HG03354 (cell line): ENCODE measurements at regions not wholly inside any gene's neighbourhood (a gene's known extent, or its start where the extent isn't known, plus 50 kb on each side); places are given as distances from the start of the nearest gene placed in this dataset.

Source experiments
- ATAC-seq: cut with Tn5 transposase; IDR thresholded peaks from one replicate; pipeline ENCODE4 v1.9.1; 2021; ENCODE audit warnings: mild to moderate bottlenecking; ENCODE audit not compliant: unreplicated experiment, poor library complexity, severe bottlenecking

DNA sequence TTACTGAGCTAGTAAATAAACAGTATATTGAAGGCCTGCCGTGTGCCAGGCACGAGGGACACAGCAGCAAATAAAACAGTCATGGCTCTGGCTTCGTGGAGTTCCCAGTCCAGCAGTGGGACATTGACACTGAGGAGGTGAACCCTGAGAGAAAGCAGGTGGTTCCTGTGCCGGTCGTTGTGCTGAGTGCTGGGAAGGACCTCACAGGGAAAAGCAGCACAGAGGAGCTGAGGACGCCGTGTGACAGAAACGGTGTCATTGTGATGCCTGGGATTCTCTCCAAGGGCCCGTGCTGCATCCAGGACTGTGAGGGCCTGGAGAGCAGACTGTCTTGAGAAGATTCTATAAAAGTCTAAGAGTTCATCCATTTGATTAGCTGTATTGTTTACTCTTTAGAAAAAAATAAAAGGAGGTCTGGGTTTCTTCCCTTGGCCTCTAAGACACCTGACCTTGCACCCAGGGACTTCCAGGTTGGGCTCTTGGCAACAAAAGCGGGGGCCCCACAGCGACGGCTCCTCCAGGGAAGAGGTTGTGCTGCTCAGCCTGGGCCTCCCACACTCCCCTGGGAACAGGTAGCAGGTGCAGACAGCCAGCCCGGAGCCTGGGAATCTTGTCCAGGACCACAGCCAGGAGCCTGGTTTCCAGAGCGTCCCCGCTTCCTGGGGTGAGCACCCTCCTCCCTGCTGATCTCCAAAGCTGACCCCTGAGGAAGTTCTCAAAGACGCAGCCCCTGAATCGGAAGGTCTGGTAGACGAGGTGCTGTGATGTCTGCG is 251.2 kb upstream of the PMEPA1 start:
- ATAC-seq: no peak

DNA sequence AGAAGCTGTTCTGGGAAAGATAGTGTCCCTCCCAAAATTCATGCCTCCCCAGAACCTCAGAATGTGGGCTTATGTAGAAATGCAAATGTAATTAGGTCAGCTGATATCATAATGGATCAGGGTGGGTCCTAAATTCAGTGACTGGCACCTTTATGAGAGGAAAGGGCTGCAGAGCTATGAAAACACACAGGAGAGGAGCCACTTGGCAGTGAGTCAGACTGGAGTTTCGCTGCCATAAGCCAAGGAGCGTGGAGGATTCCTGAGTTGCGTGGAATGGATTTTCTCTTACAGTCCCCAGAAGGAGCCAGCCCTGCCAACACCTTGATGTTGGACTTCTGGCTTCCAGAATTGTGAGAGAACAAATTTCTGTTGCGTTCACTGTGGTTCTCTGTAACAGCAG is 249.8 kb upstream of the PMEPA1 start:
- ATAC-seq: no peak

DNA sequence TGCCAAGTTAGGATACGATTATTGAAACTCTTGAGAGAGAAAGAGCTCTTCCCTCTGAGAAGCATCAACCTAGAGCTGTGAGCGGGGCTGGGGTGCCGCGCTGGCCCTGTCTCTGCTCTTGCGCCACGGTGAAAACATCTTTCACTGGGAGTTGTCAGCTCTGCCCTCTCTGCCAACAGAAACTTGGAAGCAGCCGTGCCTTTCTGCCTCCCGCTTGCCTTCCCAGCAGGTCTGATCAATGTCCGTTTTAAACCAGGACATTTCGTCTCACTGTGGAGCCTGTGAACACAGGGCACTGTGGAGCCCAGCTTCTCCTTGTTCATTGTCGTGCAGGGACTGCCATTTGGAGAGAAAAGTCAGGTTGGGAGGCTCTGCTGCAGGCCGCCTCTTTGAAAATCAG is 249.2 kb upstream of the PMEPA1 start:
- no peak for ATAC-seq

DNA sequence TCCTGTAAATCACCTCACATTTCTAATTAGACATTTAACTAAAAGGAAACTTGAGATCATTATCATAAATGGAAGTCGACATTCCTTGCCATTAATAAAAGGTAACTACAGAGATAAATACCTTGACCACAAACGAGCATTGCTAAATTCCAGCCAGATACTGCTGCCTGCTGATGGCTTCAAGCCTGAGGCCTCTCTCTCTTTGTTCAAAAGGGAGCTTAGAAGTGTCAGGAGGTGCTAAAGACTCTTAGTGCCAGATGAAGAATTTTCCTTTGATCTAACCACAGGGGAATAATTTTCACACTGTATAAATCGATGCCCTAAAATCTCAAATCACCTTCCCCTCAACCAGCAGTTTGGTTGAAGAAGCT is 248.2 kb upstream of the PMEPA1 start:
- ATAC-seq: no peak

DNA sequence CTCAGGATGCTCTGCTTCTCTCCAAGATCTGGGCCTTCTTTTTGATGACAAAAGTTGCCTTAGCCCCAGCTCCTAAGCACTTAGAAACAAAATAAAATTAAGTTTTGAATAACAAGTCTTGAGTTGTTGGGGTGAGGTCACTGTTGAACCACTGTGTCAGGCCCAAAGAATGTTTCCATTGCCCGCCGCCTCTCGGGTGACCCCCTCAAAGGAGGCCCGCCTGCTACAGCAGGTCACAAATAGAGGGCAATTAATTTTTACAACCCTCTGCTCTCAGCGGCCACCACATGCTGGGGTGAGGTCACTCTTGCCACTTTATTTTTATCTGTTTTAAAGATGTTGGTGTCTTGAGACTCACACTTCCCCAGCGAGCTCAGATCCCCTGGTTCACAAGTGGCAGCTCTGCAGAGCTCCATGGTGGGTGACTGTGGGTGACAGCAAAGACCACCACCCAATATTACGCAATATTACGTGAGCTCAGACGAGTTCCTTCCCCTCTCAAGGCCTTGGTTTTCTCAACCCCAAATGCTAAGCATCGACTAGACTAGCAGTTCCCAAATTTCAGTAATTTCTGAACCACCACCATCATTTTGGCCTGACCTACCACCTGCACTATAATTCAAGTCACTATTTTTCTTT is 247.7 kb upstream of the PMEPA1 start:
- no peak for ATAC-seq

DNA sequence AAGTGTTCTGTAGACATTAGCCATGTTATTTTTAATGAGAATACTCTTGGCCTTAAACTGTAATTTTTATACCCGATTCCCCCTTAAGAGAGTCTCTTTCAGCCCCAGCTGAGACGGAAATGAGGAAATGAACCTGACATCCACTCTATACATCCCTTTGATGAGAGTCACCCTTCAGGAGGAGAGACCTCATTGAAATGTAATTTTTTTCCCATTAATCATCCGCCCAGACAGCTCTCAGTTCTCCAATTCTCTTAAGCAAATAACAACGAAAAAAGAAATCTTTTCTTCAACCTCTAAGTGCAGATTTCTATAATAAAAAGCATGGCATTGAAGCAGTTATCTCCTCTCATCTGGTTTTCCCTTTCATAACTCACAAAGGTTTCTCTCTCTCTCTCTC is 243.8 kb upstream of the PMEPA1 start:
- ATAC-seq: no peak

DNA sequence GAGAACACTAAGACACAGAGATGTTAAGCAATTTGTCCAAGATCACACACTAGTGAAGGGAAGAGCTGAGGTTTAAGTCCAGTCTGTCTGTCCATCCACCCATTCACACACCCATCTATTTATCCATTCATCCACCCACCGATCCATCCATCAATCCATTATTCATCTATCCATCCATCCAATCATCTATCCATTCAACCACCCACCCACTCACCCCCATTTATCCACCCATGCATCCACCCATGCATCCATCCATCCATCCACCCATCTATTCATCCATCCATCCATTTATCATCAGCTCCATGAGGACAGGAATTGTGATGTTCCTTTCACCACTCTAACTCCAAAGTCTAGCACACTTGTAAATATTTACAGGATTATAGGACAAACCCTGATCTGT is 242.3 kb upstream of the PMEPA1 start:
- ATAC-seq: no peak

DNA sequence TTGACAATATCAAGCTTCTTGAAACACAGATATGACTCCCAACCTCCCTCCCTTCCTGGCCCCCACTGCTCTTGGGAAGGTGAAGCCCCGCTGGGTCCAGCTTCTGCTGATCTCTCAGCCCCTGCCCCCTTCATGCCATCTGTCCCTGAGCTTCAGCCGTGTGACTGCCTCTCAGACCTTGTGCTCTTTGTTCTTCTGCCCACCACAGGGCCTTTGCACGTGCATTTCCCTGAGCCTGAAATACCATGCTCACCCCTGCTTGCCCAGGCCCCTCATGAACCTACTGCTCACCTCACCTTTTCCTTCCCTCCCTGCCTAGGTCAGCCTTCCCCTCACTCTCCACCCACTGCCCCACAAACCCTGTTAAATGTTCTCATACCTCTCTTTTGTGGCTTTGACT is 241.7 kb upstream of the PMEPA1 start:
- ATAC-seq: no peak

DNA sequence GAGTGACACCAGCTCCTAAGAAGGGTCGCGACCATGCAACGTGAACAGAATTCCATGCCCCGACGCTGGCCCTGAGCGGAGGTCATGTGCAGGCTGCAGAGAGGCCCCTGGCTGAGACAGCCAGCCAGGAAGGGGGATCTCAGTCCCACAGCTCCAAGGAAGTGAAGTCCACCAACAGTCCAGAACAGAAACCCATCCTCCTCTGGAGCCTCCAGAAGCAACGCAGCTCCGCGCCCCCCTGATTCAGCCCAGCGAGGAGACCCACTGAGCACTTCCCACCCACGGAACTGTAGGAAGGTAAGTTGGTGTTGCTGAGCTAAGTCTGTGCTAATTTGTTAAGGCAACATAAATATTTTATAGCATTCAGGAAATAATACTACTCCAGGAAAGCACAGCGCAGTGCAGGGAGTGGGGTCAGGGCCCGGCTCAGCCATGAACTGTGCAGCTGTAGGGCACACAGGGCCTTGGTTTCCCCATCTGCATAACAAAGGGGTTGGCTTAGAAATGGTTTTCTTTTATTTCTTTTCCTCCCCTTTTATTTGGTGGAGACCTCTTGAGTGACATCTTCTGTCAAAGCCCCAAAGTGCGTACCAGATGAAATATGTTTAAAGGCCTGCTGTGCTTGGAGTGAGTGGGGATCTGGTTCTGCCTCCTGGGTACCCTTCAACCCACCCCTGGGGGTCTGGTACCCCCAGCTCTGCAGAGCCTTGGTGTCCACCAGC is 241.1 kb upstream of the PMEPA1 start:
- ATAC-seq: no peak

DNA sequence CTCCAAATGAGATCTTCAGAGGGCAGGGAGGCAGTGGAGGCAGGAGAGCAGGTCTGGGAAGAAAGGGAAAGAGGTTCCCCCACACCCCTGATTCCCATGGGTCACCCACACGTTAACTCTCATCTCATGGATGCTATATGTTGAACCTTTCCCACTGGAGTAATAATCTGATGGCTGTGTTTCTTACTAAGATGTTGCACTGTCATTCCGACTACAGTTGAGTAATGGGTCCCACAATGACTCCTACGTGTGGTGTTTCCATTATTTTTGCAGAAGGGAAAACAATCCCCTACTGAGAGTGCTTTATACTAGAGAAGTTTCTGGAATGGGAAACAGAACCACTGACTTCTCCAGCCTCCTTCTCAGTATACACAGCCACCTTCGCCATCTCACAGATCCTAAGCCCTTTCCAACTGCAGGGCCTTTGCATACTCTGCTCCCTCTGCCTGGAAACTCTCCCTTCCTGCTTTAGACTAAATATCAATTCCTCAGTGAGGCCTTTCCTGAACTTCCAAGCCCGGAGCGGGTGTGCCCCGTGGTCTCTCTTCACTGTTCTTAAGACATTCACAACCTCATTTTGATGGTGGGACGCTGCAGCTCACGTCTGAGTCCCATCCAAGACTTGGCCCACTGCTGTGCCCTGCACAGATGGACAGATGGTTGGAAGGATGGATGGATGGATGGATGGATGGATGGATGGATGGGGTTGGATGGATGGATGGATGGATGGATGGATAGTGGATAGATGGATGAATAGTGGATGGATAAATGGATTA is 238.6 kb upstream of the PMEPA1 start:
- ATAC-seq: no peak

DNA sequence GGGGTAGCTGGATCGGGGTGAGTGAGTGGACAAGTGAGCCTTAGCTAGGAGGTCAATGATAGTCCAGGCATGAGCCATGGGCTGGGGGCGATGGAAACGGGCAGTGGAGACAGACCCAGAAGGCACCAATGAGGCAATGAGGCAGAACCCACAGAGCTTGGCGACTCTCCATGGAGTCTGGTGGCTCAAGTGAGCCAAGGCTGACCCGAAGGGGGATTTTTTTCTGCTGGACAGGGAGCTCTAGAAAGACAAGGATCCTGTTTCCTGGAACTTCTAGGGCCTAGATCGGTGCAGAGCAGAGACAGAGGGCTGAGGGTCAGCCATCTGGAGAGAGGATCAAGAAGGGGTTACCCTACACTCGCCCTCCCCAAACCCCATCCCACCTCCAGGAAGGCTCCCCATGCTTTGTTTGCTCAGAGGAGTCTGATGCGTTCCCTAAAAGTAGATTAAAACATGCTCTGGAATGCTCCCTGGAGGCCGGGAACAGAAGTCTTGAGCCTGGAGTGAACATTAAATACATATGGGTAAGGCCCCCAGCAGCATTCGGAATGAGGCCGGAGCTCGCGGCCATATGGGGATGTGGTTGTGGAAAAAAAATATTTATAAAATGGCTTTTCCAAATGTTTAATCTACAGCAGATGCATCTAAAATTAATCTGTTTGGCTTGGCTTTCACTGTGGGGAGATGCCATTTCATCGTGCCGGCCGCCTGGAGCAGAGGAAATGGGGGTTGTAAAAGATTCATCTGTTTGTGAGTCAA is 237.8 kb upstream of the PMEPA1 start:
- no peak for ATAC-seq

DNA sequence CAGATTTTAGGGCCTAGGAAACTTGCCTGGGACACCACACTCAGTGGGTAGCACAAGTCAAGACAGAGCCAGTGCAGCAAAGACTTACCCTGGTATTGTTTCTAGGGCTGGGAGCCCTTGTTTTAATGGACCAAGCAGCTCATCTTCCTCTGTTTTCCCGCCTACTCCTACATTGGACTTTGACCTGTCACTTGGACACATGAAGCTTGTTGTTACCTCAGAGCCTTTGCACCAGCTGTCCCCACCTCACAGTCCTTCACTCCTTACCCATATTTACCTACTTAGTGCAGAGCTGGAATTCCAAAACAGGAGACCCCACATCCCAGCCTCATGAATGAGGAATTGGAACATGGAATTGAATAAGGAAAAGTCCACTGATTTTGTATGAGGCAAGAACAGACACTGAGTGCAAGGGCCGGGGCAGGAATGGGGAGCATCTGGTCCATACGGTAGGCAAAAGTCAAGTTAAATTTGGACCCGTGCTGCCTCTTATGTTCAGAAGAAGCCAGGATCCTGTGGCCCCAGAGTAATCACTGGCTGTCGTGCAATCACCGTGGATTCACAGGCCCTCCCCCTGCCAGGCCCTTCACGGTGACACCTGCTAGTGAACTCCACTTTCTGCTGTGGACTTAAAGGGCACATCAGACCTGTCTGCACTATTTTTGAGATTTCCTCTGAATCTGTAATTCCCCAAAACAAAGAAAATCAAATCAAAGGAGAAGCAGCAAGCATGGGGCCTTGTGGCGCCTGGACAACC is 236.9 kb upstream of the PMEPA1 start:
- ATAC-seq: no peak

DNA sequence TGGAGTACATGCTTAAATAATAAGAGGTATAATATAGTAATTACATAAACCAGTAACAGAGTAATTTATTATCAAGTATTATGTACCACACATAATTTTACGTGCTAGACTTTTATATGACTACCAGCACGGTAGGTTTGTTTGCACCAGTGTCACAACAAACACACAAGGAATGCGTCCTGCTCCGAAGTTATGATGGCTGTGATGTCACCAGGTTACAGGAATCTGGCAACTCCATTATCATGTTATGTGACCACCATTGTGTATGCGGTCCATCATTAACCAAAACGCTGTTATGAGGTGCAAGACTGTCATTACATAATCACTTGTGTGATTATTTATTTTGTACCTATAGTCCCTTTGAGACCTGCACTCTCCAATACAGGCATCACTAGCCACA is 235.2 kb upstream of the PMEPA1 start:
- no peak for ATAC-seq

DNA sequence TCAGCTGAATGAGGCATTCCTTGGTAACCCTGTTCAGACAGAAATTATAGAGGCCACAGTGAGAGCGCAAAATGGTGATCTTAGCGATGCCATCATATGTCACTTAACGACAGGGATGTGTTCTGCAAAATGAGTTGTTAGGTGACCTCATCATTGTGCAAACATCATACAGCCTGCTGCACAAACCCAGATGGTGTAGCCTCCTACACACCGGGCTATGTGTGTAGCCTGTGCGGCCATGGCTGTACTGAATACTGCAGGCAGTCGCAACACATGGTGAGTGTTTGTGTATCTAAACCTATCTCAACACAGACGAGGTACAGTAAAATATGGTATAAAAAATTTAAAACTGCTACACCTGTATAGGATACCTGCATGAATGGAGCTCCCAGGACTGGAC is 234.1 kb upstream of the PMEPA1 start:
- ATAC-seq: no peak

DNA sequence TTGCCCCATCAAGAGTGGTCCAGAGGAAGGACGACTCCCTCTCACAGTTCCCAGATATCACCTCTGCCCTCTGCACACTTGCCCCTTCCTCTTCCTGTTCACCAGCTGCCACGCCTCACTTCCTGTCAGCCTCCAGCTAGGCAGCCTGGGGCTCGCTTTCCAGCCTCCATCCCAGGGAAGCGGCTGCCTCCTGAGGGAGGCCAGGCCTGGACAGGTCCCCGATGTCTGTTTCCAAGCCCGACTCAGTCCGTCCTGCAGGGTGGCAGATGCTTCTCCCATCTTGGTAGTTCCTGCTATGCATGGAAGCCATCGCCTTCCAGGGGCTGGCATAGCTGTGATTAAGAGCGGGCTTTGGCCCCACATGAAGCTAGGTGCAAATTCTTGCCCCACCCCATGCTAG is 233.5 kb upstream of the PMEPA1 start:
- ATAC-seq: no peak

DNA sequence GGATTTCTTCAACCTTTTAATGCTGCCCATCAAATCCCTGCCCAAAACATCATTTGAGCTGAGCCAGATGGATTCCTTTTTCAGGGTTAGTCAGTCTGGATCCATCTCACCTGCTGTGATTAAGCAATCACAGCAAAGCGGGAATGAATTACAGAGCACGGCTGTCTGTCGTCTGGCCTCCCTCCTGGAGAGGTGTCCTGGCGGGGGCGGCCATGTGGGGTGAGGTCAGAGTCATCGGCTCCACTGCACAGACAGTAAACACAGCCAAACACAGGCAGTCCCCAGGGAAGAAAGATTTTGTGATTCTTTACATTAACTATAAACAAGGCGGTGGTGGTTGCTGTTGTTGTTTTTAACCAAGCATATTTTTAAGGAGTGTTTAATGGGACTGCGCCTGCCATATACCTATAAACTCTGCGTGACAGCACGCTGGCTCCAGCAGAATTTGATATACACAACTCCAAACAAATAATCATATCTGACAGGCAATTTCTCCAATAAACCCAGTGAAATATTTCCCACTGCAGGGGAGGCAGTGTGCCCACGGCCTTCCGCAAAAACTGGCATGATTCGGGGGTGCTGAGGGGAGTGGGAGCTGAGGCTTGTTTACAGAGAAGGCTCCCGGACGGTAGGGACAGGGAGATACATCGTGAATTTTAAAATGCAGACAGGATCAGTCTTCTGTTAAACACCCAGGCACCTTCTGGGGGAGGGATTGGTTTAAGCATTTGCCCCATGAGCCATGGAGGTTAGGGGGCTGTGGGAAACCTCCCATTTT is 232.0 kb upstream of the PMEPA1 start:
- ATAC-seq: no peak

DNA sequence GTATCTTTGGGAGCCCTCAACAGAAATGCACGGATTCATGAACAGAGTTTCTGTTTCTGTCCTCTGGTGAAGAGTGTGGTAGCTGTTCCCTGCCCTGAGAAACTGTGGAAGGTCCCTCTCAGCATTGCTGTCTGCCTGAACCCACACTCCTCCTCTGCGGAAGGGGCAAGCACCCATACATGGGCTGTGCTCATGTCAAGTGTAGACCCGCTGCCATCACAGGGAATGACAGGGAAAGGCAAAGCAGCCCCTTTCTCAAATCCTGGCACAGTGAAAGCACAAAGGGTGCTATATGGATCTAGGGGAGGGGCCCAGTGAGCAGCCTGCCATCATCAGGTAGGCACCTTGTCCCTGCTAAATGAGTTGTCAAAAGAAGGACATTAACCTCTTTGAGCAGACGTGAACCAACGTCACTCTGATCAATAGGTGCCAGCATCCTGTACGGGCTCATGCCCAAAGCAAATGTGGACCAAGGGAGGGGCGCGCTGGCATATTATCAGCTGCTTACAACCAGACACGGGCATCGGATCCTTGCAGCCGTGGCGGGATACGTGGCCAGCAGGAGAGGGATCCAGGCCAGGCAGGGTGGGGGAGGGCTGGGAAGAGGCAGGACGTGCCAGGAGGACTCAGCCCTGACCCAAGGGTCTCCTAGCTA is 231.2 kb upstream of the PMEPA1 start:
- ATAC-seq: no peak

DNA sequence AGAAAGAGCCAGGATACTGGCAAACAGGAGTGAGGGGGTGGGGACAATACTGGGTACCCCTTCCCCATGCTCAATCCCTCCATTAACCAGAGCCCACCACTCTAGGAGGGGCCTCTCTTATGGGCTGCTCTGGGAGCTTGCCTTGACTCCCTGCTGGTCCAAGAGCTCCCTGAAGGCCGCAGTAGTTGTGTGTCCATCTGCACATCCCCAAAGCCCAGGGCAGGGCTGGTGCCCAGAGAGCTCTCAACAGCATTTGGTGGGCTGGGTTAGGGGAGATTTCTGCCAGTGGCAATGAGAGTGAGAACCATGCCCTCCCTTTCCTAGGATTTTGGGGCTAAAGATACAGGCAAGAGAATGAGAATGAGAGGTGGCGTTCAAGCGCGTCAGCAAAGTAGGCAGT is 230.6 kb upstream of the PMEPA1 start:
- ATAC-seq: no peak
